ENCODE measurements at regions not wholly inside any gene's neighbourhood (a gene's known extent, or its start where the extent isn't known, plus 50 kb on each side); places are given as distances from the start of the nearest gene placed in this dataset.
A peak's percentile ranks its signal among the peaks of the same experiment; 100 is the strongest.

GRCh38 chr5:31137676-31138075, 55.8 kb upstream of the CDH6 start:
- no peak for DNase-seq

GRCh38 chr5:31135542-31135941, 57.9 kb upstream of the CDH6 start:
- DNase-seq = no peak

- peak; percentile 13 for DNase-seq
Measured at GRCh38 chr5:31133488-31133887, 60.0 kb upstream of the CDH6 start.

- no peak for DNase-seq
Measured at GRCh38 chr5:31131381-31131891, 62.0 kb upstream of the CDH6 start.

- DNase-seq = no peak
Measured at GRCh38 chr5:31130676-31131075, 62.8 kb upstream of the CDH6 start.

- DNase-seq = peak; percentile 58
Measured at GRCh38 chr5:31124651-31125305, 68.7 kb upstream of the CDH6 start.

GRCh38 chr5:31124026-31124425, 69.5 kb upstream of the CDH6 start:
- no peak for DNase-seq

GRCh38 chr5:31122998-31123951, 70.2 kb upstream of the CDH6 start:
- no peak for DNase-seq

- DNase-seq = no peak
Measured at GRCh38 chr5:31121224-31121623, 72.3 kb upstream of the CDH6 start.

GRCh38 chr5:31120642-31120948, 72.9 kb upstream of the CDH6 start:
- no peak for DNase-seq

- DNase-seq = no peak
Measured at GRCh38 chr5:31119938-31120641, 73.4 kb upstream of the CDH6 start.

GRCh38 chr5:31116466-31117031, 76.9 kb upstream of the CDH6 start:
- DNase-seq = no peak

- no peak for DNase-seq
Measured at GRCh38 chr5:31114817-31115216, 78.7 kb upstream of the CDH6 start.

- no peak for DNase-seq
Measured at GRCh38 chr5:31113666-31114350, 79.7 kb upstream of the CDH6 start.

GRCh38 chr5:31113101-31113500, 80.4 kb upstream of the CDH6 start:
- no peak for DNase-seq

GRCh38 chr5:31107091-31107518, 86.4 kb upstream of the CDH6 start:
- DNase-seq = no peak

- no peak for DNase-seq
Measured at GRCh38 chr5:31106691-31107090, 86.8 kb upstream of the CDH6 start.

GRCh38 chr5:31106278-31106677, 87.2 kb upstream of the CDH6 start:
- DNase-seq = no peak

- DNase-seq = no peak
Measured at GRCh38 chr5:31104775-31105174, 88.7 kb upstream of the CDH6 start.

GRCh38 chr5:31100781-31101310, 92.6 kb upstream of the CDH6 start:
- DNase-seq = no peak

- DNase-seq = no peak
Measured at GRCh38 chr5:31100047-31100575, 93.4 kb upstream of the CDH6 start.

GRCh38 chr5:31098811-31099210, 94.7 kb upstream of the CDH6 start:
- DNase-seq = no peak
